Neuronal stem cell (in vitro differentiated cells): ENCODE measurements at regions not wholly inside any gene's neighbourhood (a gene's known extent, or its start where the extent isn't known, plus 50 kb on each side); places are given as distances from the start of the nearest gene placed in this dataset.

Experiments used
- DNase-seq: peaks from one replicate; pipeline ENCODE4 v3.0.0-alpha.2; 2013; ENCODE audit warnings: low spot score
- H2AFZ ChIP-seq: one replicate; pipeline ENCODE4 v1.6.1; 2013; ENCODE audit warnings: mild to moderate bottlenecking, low read length, inconsistent platforms
- H2AK5ac ChIP-seq: 2 replicates; pipeline ENCODE4 v1.6.1; 2013; ENCODE audit warnings: low read depth, mild to moderate bottlenecking, inconsistent platforms, low read length, moderate library complexity, mixed read lengths
- H2BK120ac ChIP-seq: 2 replicates; pipeline ENCODE4 v1.6.1; 2013; ENCODE audit warnings: low read depth, mild to moderate bottlenecking, inconsistent platforms, low read length, moderate library complexity, mixed read lengths
- H2BK12ac ChIP-seq: one replicate; pipeline ENCODE4 v1.6.1; 2013; ENCODE audit warnings: low read length, inconsistent platforms
- H2BK15ac ChIP-seq: 2 replicates; pipeline ENCODE4 v1.6.1; 2013; ENCODE audit warnings: mild to moderate bottlenecking, low read length, inconsistent platforms, mixed read lengths
- H2BK5ac ChIP-seq: one replicate; pipeline ENCODE4 v1.6.1; 2013; ENCODE audit warnings: inconsistent platforms, mild to moderate bottlenecking, low read length, moderate library complexity
- H3K14ac ChIP-seq: one replicate; pipeline ENCODE4 v1.6.1; 2013; ENCODE audit warnings: low read length, inconsistent platforms
- H3K18ac ChIP-seq: 2 replicates; pipeline ENCODE4 v1.6.1; 2013; ENCODE audit warnings: low read length, inconsistent platforms
- H3K23ac ChIP-seq: 2 replicates; pipeline ENCODE4 v1.6.1; 2013; ENCODE audit warnings: low read depth, mild to moderate bottlenecking, mixed read lengths, low read length, inconsistent platforms; ENCODE audit not compliant: poor library complexity
- H3K27ac ChIP-seq: replicated peaks from 3 replicates; pipeline ENCODE4 v1.5.1; 2013; ENCODE audit warnings: low read length, inconsistent platforms
- H3K27me3 ChIP-seq, 3 experiments: 2 replicates each; pipeline ENCODE4 v1.6.1; 2013; ENCODE audit warnings: low read length in 3 of 3, mild to moderate bottlenecking in 2 of 3, inconsistent platforms in 1 of 3, low read depth in 1 of 3, mixed read lengths in 1 of 3, moderate library complexity in 1 of 3; ENCODE audit not compliant: control insufficient read depth in 3 of 3, insufficient read depth in 3 of 3
- H3K36me3 ChIP-seq, 2 donors: replicated peaks in 1 of 2; 2 replicates each; pipeline ENCODE4 v1.6.1; 2013; ENCODE audit warnings: low read length in 2 of 2; ENCODE audit not compliant: control insufficient read depth in 2 of 2, insufficient read depth in 2 of 2
- H3K4ac ChIP-seq: 2 replicates; pipeline ENCODE4 v1.6.1; 2013; ENCODE audit warnings: inconsistent platforms, mild to moderate bottlenecking, low read length, moderate library complexity
- H3K4me1 ChIP-seq, 2 donors: 1 replicate in 1 of 2; 2 replicates in 1 of 2; pipeline ENCODE4 v1.6.1; 2013; ENCODE audit warnings: low read length in 2 of 2, low read depth in 1 of 2; ENCODE audit not compliant: control insufficient read depth in 2 of 2, insufficient read depth in 1 of 2
- H3K4me2 ChIP-seq: one replicate; pipeline ENCODE4 v1.6.1; 2013; ENCODE audit warnings: mild to moderate bottlenecking, low read length, inconsistent platforms; ENCODE audit not compliant: insufficient read depth, poor library complexity, severe bottlenecking
- H3K4me3 ChIP-seq, 2 donors: 2 replicates each; pipeline ENCODE4 v1.5.1; 2013; ENCODE audit warnings: low read length in 2 of 2, mild to moderate bottlenecking in 2 of 2, inconsistent platforms in 1 of 2, moderate library complexity in 1 of 2
- H3K79me1 ChIP-seq: one replicate; pipeline ENCODE4 v1.6.1; 2013; ENCODE audit warnings: low read depth, mild to moderate bottlenecking, inconsistent platforms, low read length, moderate library complexity
- H3K9ac ChIP-seq: one replicate; pipeline ENCODE4 v1.6.1; 2013; ENCODE audit warnings: mild to moderate bottlenecking, low read depth, low read length, inconsistent platforms; ENCODE audit not compliant: poor library complexity
- H3K9me3 ChIP-seq, 2 donors: replicated peaks in 1 of 2; 2 replicates each; pipeline versions ENCODE3 to v1.6.1; 2013; ENCODE audit warnings: low read length in 2 of 2, mild to moderate bottlenecking in 2 of 2, inconsistent platforms in 1 of 2, low read depth in 1 of 2, mixed read lengths in 1 of 2, moderate library complexity in 1 of 2; ENCODE audit not compliant: control insufficient read depth in 2 of 2, insufficient read depth in 1 of 2
- H4K8ac ChIP-seq: one replicate; pipeline ENCODE4 v1.6.1; 2013; ENCODE audit warnings: low read depth, mild to moderate bottlenecking, inconsistent platforms, low read length, moderate library complexity
- H4K91ac ChIP-seq: one replicate; pipeline ENCODE4 v1.6.1; 2013; ENCODE audit warnings: low read length, low read depth, mild to moderate bottlenecking, inconsistent platforms; ENCODE audit not compliant: poor library complexity
- WGBS, 2 donors: extraction: QIAGEN DNeasy Blood & Tissue Kit; methylation state at CpG; one replicate each; pipeline ENCODE4 v1.1.7; 2013; ENCODE audit warnings: missing lambda C conversion rate in 2 of 2, mixed read lengths in 1 of 2; ENCODE audit not compliant: insufficient read length in 2 of 2, insufficient replicate concordance in 1 of 2; ENCODE audit errors: extremely low coverage in 2 of 2; 5-methylcytosine and 5-hydroxymethylcytosine counted together

DNA sequence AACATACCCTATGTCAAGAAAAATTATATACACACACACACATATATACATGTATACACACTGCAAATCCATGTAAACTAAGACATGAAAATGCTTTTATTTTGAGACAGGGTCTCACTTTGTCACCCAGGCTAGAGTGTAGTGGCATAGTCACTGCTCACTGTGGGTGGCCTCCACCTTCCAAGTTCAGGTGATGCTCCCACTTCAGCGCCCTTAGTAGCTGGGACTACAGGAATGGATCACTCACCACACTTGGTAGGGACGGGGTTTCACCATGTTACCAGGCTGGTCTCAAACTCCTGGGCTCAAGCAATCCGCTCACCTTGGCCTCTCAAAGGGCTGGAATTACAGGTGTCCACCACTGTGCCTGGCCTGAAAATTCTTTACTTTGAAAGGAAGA, 617.6 kb downstream of the NYAP2 start:
- H2BK5ac ChIP-seq = no peak overlapping the region
- H3K36me3 ChIP-seq = no peaks in the 10 kb centered on the region
- WGBS, 2 donors = no CpG with 5 or more reads among the region's 3 CpGs

DNA sequence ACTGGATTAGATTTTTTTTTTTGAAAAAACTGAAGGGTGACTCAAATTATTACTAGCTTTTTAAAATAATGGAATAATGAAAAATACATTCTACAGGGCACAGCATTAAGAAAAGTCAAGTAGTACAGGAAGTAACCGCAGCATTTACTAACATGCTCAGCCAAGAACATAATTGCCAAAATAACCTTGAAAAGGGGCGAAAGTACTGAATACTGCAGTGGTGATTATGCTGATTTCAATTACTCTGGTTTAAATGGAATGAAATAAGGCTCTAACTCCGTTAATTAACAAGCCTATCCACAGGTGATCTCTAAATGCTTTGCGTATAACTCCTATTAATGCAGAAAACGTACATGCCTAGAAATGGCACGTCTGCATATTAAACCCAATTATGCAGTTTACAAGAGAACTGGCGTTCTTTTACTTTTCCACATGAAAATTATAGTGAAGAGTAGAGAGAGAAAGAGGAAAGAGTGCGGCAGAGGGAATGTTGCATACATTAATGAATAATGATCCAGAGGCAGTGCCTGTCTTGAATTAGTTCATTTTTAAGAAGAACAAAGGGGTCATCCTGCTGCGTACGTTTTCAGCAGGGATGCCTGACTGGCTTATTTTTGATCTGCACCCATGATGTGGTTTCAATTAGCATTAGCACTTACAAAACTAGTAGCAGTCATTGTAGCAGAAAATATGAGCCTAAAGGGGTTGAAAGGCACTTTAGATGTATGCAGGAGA, 612.4 kb downstream of the NYAP2 start:
- Histone ChIP-seq H2AK5ac (no peak overlapping the region), H3K4me2 (no peak overlapping the region), H3K4me3 (no peak overlapping the region), H2BK5ac (no peak overlapping the region), H4K8ac (no peak overlapping the region), H2AFZ (peak overlapping the region; percentile 63), H3K4ac (no peak overlapping the region), H3K9me3 (no peaks in the 10 kb centered on the region), H3K27ac (no peak overlapping the region), H3K14ac (no peak overlapping the region), H2BK120ac (no peak overlapping the region), H3K18ac (no peak overlapping the region), H3K9ac (no peak overlapping the region), H3K79me1 (no peaks in the 10 kb centered on the region), H3K27me3 (no peaks in the 10 kb centered on the region), H2BK15ac (no peak overlapping the region), H4K91ac (no peak overlapping the region), H3K36me3 (no peaks in the 10 kb centered on the region), H3K23ac (no peak overlapping the region), H2BK12ac (no peak overlapping the region), H3K4me1 (peaks cover 3 to 8% of the 10 kb centered on the region in 2 donors)
- DNase-seq = no peak
- WGBS, 2 donors = no CpG with 5 or more reads among the region's 10 CpGs

More for the DNA sequence above, 617.6 kb downstream of the NYAP2 start:
- DNase-seq = no peak
- no peak overlapping the region for H4K91ac ChIP-seq
- H3K4me3 ChIP-seq = no peak overlapping the region
- H2BK15ac ChIP-seq = no peak overlapping the region
- no peak overlapping the region for H3K27ac ChIP-seq
- H3K4me2 ChIP-seq = no peak overlapping the region
- peaks cover 5 to 16% of the 10 kb centered on the region in 2 donors for H3K9me3 ChIP-seq
- no peak overlapping the region for H3K18ac ChIP-seq
- no peak overlapping the region for H4K8ac ChIP-seq
- no peak overlapping the region for H3K14ac ChIP-seq
- H3K4ac ChIP-seq = no peak overlapping the region
- H3K4me1 ChIP-seq = peaks cover 2 to 4% of the 10 kb centered on the region in 2 donors
- H3K9ac ChIP-seq = no peak overlapping the region
- H2BK120ac ChIP-seq = no peak overlapping the region
- H2BK12ac ChIP-seq = no peak overlapping the region
- no peak overlapping the region for H3K23ac ChIP-seq
- H2AFZ ChIP-seq = no peak overlapping the region
- no peak overlapping the region for H2AK5ac ChIP-seq
- H3K27me3 ChIP-seq = no peaks in the 10 kb centered on the region
- no peaks in the 10 kb centered on the region for H3K79me1 ChIP-seq

DNA sequence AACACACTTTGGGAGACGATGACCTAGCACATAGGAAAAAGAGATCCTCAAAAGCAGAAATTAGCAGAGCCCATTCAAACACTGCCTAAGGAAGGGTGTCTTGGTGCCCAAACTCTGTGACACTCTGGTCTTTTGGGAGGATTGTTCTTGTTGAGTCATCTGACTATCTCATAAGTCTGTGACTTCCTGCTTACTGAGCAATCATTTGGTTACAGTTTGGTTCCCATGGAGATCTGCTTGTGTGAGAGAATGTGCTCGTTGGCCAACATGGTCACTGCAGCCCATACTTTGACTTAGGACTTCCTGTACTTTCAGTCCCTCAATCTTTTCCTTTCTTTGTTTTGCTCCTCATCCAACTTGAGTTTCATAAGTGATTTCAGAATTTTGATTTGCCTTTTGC, 602.9 kb downstream of the NYAP2 start:
- Histone ChIP-seq H3K9ac (no peak overlapping the region), H3K27me3 (no peaks in the 10 kb centered on the region), H2AFZ (peak overlapping the region; percentile 37), H3K4me3 (no peak overlapping the region), H2AK5ac (no peak overlapping the region), H3K23ac (no peak overlapping the region), H2BK12ac (no peak overlapping the region), H3K4ac (no peak overlapping the region), H2BK5ac (no peak overlapping the region), H3K4me2 (no peak overlapping the region), H4K91ac (no peak overlapping the region), H3K18ac (no peak overlapping the region), H3K27ac (no peak overlapping the region), H3K4me1 (no peaks in the 10 kb centered on the region), H4K8ac (no peak overlapping the region), H3K36me3 (no peaks in the 10 kb centered on the region), H3K14ac (no peak overlapping the region), H2BK15ac (no peak overlapping the region), H3K79me1 (no peaks in the 10 kb centered on the region), H3K9me3 (no peaks in the 10 kb centered on the region), H2BK120ac (no peak overlapping the region)
- WGBS, 2 donors = no CpG with 5 or more reads among the region's 2 CpGs
- DNase-seq = no peak

DNA sequence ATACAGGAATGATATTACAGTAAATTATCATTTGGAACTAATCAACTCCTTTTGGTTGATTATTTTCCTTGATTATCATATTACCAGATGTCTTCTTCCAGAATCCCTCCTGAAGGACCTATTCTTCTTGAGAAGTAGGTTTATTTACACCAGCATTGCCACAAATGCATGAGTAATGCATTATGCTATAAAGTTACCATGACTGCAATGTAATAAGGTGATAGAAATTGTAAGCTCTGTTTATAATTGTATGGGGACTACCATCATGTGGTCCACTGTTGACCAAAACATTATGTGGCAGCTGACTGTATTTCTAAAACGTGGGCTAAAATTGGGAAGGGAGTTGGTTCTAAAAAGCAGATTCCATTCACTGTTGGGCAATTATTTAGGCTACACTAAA, 602.2 kb downstream of the NYAP2 start:
- Histone ChIP-seq H2BK15ac (no peak overlapping the region), H3K9me3 (no peaks in the 10 kb centered on the region), H2BK12ac (no peak overlapping the region), H3K4me1 (no peaks in the 10 kb centered on the region), H4K8ac (no peak overlapping the region), H4K91ac (no peak overlapping the region), H3K27me3 (no peaks in the 10 kb centered on the region), H2BK120ac (no peak overlapping the region), H3K36me3 (no peaks in the 10 kb centered on the region), H3K4ac (no peak overlapping the region), H3K23ac (no peak overlapping the region), H3K27ac (no peak overlapping the region), H2AK5ac (no peak overlapping the region), H2BK5ac (no peak overlapping the region), H3K14ac (no peak overlapping the region), H3K4me2 (no peak overlapping the region), H3K4me3 (no peak overlapping the region), H3K18ac (no peak overlapping the region), H3K9ac (no peak overlapping the region), H2AFZ (no peak overlapping the region), H3K79me1 (no peaks in the 10 kb centered on the region)
- no peak for DNase-seq
- no CpG with 5 or more reads among the region's 1 CpG for WGBS, 2 donors
